Sigmoid colon (tissue), 6 donors: ENCODE measurements at regions not wholly inside any gene's neighbourhood (a gene's known extent, or its start where the extent isn't known, plus 50 kb on each side); places are given as distances from the start of the nearest gene placed in this dataset.

Experiments
- DNase-seq: peaks from one replicate; pipeline ENCODE4 v3.0.0-alpha.2; 2019
- H3K27ac ChIP-seq, 4 donors: fragments of 200-600 bp; sonication (generic); one replicate each; pipeline ENCODE4 v1.5.1; 2016 to 2019; ENCODE audit warnings: mild to moderate bottlenecking in 1 of 4
- H3K27me3 ChIP-seq, 3 donors: fragments of 200-600 bp; sonication (generic); one replicate each; pipeline ENCODE4 v1.5.1; 2019; ENCODE audit warnings: mild to moderate bottlenecking in 1 of 3
- H3K36me3 ChIP-seq, 4 donors: fragments of 200-600 bp; sonication (generic); one replicate each; pipeline ENCODE4 v1.5.1; 2016 to 2019
- H3K4me1 ChIP-seq, 4 donors: fragments of 200-600 bp; sonication (generic); one replicate each; pipeline ENCODE4 v1.5.1; 2017 to 2019
- H3K4me3 ChIP-seq, 4 donors: fragments of 200-600 bp; sonication (generic); one replicate each; pipeline ENCODE4 v1.5.1; 2017 to 2019; ENCODE audit warnings: mild to moderate bottlenecking in 2 of 4, moderate library complexity in 1 of 4
- H3K9me3 ChIP-seq, 4 donors: fragments of 200-600 bp in 3 of 4; sonication (generic) in 3 of 4; one replicate each; pipeline versions ENCODE4 v1.5.1 to v1.6.1; 2013 to 2019
- EP300 ChIP-seq, 4 donors: sonication (generic); formaldehyde crosslinking; IDR thresholded peaks; one replicate each; pipeline ENCODE4 v1.6.1; 2017; ENCODE audit warnings: antibody characterized with exemption in 4 of 4
- POLR2A ChIP-seq, 2 donors: fragments of 450-650 bp; IDR thresholded peaks; one replicate each; pipeline ENCODE4 v1.6.1; 2016; ENCODE audit warnings: antibody characterized with exemption in 2 of 2, mild to moderate bottlenecking in 2 of 2, moderate library complexity in 2 of 2
- POLR2AphosphoS5 ChIP-seq, 4 donors: sonication (generic); formaldehyde crosslinking; IDR thresholded peaks; one replicate each; pipeline ENCODE4 v1.6.1; 2017; ENCODE audit warnings: antibody characterized with exemption in 4 of 4
- WGBS, 2 donors: extraction: QIAGEN DNeasy Blood & Tissue Kit; methylation state at CpG; one replicate each; pipeline ENCODE4 v1.1.7; 2013; 5-methylcytosine and 5-hydroxymethylcytosine counted together
- intact Hi-C: fragments of 100-400 bp; cut with DNase I; formaldehyde crosslinking; loops from one replicate; pipeline ENCODE4 v1.15.1; 2023
- TF ChIP-seq, protein P1 (sequence below), 4 experiments: fragments of 450-650 bp in 3 of 4; fragments of 200-600 bp in 1 of 4; IDR thresholded peaks; one replicate each; pipeline ENCODE4 v1.5.1; 2016 to 2019; ENCODE audit warnings: antibody characterized with exemption in 4 of 4, mild to moderate bottlenecking in 3 of 4, moderate library complexity in 2 of 4
- donor health status: healthy with polysubstance abuse.
- donor health status: healthy.

DNA sequence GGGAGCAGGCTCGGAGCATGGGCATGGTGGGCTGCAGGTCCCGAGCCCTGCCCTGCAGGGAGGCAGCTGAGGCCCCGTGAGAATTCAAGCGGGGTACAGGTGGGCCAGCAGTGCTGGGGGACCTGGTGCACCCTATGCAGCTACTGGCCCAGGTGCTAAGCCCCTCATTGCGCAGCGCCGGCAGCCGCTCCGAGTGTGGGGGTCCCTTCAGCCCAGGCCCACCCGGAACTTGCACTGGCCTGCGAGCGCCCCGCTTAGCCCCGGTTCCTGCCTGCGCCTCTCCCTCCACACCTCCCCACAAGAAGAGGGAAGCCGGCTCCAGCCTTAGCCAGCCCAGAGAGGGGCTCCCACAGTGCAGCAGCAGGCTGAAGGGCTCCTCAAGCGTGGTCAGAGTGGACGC, 250.7 kb downstream of the CRPPA start:
- H3K27me3 ChIP-seq: no peaks in the 10 kb centered on the region
- TF ChIP-seq EP300 (IDR thresholded peaks at IDR 0.05): no peak
- TF ChIP-seq, protein P1, sequence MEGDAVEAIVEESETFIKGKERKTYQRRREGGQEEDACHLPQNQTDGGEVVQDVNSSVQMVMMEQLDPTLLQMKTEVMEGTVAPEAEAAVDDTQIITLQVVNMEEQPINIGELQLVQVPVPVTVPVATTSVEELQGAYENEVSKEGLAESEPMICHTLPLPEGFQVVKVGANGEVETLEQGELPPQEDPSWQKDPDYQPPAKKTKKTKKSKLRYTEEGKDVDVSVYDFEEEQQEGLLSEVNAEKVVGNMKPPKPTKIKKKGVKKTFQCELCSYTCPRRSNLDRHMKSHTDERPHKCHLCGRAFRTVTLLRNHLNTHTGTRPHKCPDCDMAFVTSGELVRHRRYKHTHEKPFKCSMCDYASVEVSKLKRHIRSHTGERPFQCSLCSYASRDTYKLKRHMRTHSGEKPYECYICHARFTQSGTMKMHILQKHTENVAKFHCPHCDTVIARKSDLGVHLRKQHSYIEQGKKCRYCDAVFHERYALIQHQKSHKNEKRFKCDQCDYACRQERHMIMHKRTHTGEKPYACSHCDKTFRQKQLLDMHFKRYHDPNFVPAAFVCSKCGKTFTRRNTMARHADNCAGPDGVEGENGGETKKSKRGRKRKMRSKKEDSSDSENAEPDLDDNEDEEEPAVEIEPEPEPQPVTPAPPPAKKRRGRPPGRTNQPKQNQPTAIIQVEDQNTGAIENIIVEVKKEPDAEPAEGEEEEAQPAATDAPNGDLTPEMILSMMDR (IDR thresholded peaks at IDR 0.05): no peak
- no peak for TF ChIP-seq POLR2A (IDR thresholded peaks at IDR 0.05)
- no peak for TF ChIP-seq POLR2AphosphoS5 (IDR thresholded peaks at IDR 0.05)
- 94 to 96% methylated on average over 18 of the region's 18 CpGs for WGBS, 2 donors
- H3K4me3 ChIP-seq: no peak overlapping the region
- intact Hi-C loops: no loop called here
- H3K27ac ChIP-seq: no peak overlapping the region
- peak; percentile 54 for DNase-seq
- no peaks in the 10 kb centered on the region for H3K4me1 ChIP-seq
- H3K9me3 ChIP-seq: no peaks in the 10 kb centered on the region
- H3K36me3 ChIP-seq: no peaks in the 10 kb centered on the region

DNA sequence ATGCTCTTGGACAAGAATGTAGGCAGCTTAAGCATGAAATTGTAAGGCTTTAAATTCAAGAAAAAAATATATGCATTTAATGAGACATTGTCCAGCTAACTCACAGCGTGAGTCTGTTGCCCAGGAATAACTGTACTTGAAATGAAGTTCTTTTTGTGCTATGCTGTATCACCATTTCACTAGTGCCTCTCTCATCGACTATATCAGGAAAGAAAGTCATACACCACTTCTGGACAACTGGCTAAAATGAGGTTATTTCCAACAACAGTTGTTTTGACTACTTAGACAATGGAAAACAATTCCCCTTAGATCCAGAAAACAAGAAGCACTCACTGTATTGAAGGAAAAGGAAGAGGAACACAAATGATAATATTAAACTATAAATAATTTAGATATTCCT, 251.8 kb downstream of the CRPPA start:
- no peaks in the 10 kb centered on the region for H3K36me3 ChIP-seq
- no peak overlapping the region for H3K27ac ChIP-seq
- no peaks in the 10 kb centered on the region for H3K4me1 ChIP-seq
- H3K4me3 ChIP-seq: no peak overlapping the region
- TF ChIP-seq POLR2A (IDR thresholded peaks at IDR 0.05) (no peak), EP300 (IDR thresholded peaks at IDR 0.05) (no peak), POLR2AphosphoS5 (IDR thresholded peaks at IDR 0.05) (no peak)
- TF ChIP-seq, protein P1 (IDR thresholded peaks at IDR 0.05): no peak
- 78 to 88% methylated on average over 2 of the region's 2 CpGs for WGBS, 2 donors
- H3K9me3 ChIP-seq: no peaks in the 10 kb centered on the region
- no peak for DNase-seq
- intact Hi-C loops: no loop called here
- no peaks in the 10 kb centered on the region for H3K27me3 ChIP-seq

DNA sequence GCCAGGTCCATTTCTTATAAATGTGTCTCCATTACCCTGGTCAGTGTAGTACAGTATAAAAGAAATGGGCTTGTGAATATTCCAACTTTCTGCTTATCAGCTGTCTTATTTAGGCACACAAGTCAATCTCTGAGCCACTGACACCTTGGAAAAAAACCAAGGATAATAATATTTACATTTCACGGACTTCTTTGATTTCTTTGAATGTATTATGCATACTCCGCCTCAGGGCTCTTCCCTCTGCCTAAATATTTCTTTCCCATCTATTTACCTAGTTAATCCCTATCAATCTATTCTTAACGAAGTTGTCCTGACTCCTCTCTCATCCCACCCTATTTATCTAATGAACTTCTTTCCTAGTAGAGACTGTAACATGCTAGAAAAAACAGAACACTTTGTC, 253.8 kb downstream of the CRPPA start:
- H3K9me3 ChIP-seq: no peaks in the 10 kb centered on the region
- TF ChIP-seq POLR2A (IDR thresholded peaks at IDR 0.05): no peak
- no peak for TF ChIP-seq POLR2AphosphoS5 (IDR thresholded peaks at IDR 0.05)
- no peak for TF ChIP-seq EP300 (IDR thresholded peaks at IDR 0.05)
- TF ChIP-seq, protein P1 (IDR thresholded peaks at IDR 0.05): no peak
- no peaks in the 10 kb centered on the region for H3K36me3 ChIP-seq
- intact Hi-C loops: no loop called here
- 61 to 84% methylated on average over 3 of the region's 3 CpGs for WGBS, 2 donors
- no peak overlapping the region for H3K4me3 ChIP-seq
- H3K4me1 ChIP-seq: no peaks in the 10 kb centered on the region
- no peak overlapping the region for H3K27ac ChIP-seq
- no peaks in the 10 kb centered on the region for H3K27me3 ChIP-seq
- no peak for DNase-seq

DNA sequence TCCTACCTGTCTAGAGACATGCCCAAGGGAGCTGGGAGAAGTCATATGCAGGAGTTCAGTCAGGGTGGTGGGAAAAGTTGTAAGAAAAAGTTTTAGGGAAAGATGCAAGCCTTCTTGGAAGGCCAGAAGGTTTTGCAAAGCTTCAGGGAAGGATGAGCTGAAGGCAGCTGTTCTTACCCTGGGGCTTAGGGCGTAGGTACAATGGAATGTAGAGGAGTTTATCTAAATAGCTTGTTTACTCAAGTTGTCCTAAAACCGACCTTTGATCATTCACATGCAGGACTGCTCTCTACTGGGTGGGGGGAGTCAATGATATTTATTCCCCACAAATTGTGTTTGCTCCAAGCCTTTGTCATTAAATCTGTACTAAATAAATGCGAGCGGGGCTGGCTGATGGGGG, 277.0 kb downstream of the CRPPA start:
- WGBS, 2 donors: 61 to 77% methylated on average over 4 of the region's 4 CpGs
- Histone ChIP-seq H3K36me3 (no peaks in the 10 kb centered on the region), H3K9me3 (peaks cover 0 to 14% (median 6%) of the 10 kb centered on the region in 4 donors), H3K27me3 (no peaks in the 10 kb centered on the region), H3K4me3 (no peak overlapping the region), H3K27ac (no peak overlapping the region), H3K4me1 (peaks cover 0 to 3% (median 0%) of the 10 kb centered on the region in 4 donors)
- intact Hi-C loops: no loop called here
- DNase-seq: no peak
- TF ChIP-seq EP300 (IDR thresholded peaks at IDR 0.05) (no peak), POLR2AphosphoS5 (IDR thresholded peaks at IDR 0.05) (no peak), POLR2A (IDR thresholded peaks at IDR 0.05) (no peak)
- TF ChIP-seq, protein P1 (IDR thresholded peaks at IDR 0.05): no peak

DNA sequence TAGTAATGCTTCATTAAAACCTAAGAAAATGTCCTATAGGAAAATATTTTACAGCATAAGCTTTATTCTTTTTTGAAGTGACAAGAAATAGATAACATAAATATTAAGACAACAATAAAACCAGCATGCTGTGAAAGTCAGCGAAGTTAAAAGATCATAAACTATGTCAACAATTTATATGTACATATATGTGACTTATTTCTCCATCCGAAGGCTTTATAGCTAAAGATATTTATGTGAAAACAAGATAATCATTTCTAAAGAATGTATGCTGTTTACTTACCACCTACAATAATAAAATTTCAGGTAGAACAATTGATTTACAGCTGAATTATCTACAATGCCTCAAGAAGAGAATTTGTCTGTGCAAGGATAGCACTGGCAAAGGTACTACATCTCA, 283.4 kb downstream of the CRPPA start:
- Histone ChIP-seq H3K27ac (no peak overlapping the region), H3K4me1 (peaks cover 0 to under 1% (median 0%) of the 10 kb centered on the region in 4 donors), H3K36me3 (no peaks in the 10 kb centered on the region), H3K9me3 (no peaks in the 10 kb centered on the region), H3K27me3 (no peaks in the 10 kb centered on the region), H3K4me3 (no peak overlapping the region)
- TF ChIP-seq, protein P1 (IDR thresholded peaks at IDR 0.05): no peak
- TF ChIP-seq POLR2A (IDR thresholded peaks at IDR 0.05) (no peak), EP300 (IDR thresholded peaks at IDR 0.05) (no peak), POLR2AphosphoS5 (IDR thresholded peaks at IDR 0.05) (no peak)
- intact Hi-C loops: no loop called here
- WGBS, 2 donors: 15 to 60% methylated on average over 2 of the region's 2 CpGs
- DNase-seq: no peak
